SK-N-SH (cell line): ENCODE measurements at regions not wholly inside any gene's neighbourhood (a gene's known extent, or its start where the extent isn't known, plus 50 kb on each side); places are given as distances from the start of the nearest gene placed in this dataset.

Source experiments
- CTCF ChIA-PET: fragments of 300-600, 350-600 bp; formaldehyde crosslinking; extraction: SDS; loops from one replicate; lab custom pipeline; 2021; lab: Yijun Ruan, JAX
- POLR2A ChIA-PET: fragments of 350-600 bp; sonication (Branson Sonifier 250); formaldehyde crosslinking; extraction: SDS; loops from one replicate; lab custom pipeline; 2020; ENCODE audit warnings: antibody characterized with exemption, inconsistent platforms; lab: Yijun Ruan, JAX
- DNase-seq: peaks from one replicate; pipeline ENCODE4 v3.0.0; 2012
- H2AFZ ChIP-seq: fragments of 200-600 bp; sonication (generic); 2 replicates; pipeline ENCODE4 v1.8.1; 2016; ENCODE audit warnings: antibody characterized with exemption, mild to moderate bottlenecking, low read depth
- H3F3A ChIP-seq: fragments of 200-600 bp; sonication (generic); replicated peaks from 2 replicates; pipeline ENCODE3; 2016; ENCODE audit warnings: antibody characterized with exemption, mild to moderate bottlenecking; ENCODE audit not compliant: insufficient read depth
- H3K27ac ChIP-seq, 2 experiments: fragments of 200-500 bp in 1 of 2; fragments of 200-600 bp in 1 of 2; sonication (Bioruptor generic) in 1 of 2; sonication (generic), shearing (Covaris generic) in 1 of 2; 2 replicates each; pipeline versions ENCODE4 v1.5.1 to v1.6.1; 2014 to 2016; ENCODE audit warnings: low read depth in 2 of 2, inconsistent platforms in 1 of 2, low read length in 1 of 2, mild to moderate bottlenecking in 1 of 2, mixed read lengths in 1 of 2
- H3K27me3 ChIP-seq: fragments of 200-600 bp; sonication (generic), shearing (Covaris generic); 2 replicates; pipeline ENCODE4 v1.6.1; 2016; ENCODE audit warnings: mixed run types; ENCODE audit not compliant: insufficient read depth
- H3K36me3 ChIP-seq, 2 experiments: fragments of 200-500 bp in 1 of 2; fragments of 200-600 bp in 1 of 2; sonication (Bioruptor generic) in 1 of 2; sonication (generic) in 1 of 2; replicated peaks in 1 of 2; 2 replicates each; pipeline versions ENCODE3 to v1.5.1; 2014 to 2016; ENCODE audit warnings: low read length in 1 of 2, mild to moderate bottlenecking in 1 of 2; ENCODE audit not compliant: insufficient read depth in 2 of 2, control insufficient read depth in 1 of 2
- H3K4me1 ChIP-seq, 2 experiments: fragments of 200-500 bp in 1 of 2; fragments of 200-600 bp in 1 of 2; sonication (Bioruptor generic) in 1 of 2; sonication (generic), shearing (Covaris generic) in 1 of 2; 2 replicates each; pipeline versions ENCODE4 v1.5.1 to v1.6.1; 2014 to 2016; ENCODE audit warnings: low read depth in 1 of 2, low read length in 1 of 2, mixed run types in 1 of 2; ENCODE audit not compliant: insufficient read depth in 2 of 2, control insufficient read depth in 1 of 2
- H3K4me2 ChIP-seq: fragments of 200-600 bp; sonication (generic), shearing (Covaris generic); 2 replicates; pipeline ENCODE4 v1.6.1; 2017; ENCODE audit warnings: mixed run types
- H3K4me3 ChIP-seq, 2 experiments: fragments of 200-500 bp in 1 of 2; fragments of 200-600 bp in 1 of 2; sonication (Bioruptor generic) in 1 of 2; sonication (generic), shearing (Covaris generic) in 1 of 2; 2 replicates each; pipeline versions ENCODE4 v1.5.1 to v1.8.1; 2014 to 2016; ENCODE audit warnings: low read depth in 2 of 2, inconsistent platforms in 1 of 2, low read length in 1 of 2, mild to moderate bottlenecking in 1 of 2, mixed read lengths in 1 of 2, moderate library complexity in 1 of 2
- H3K79me2 ChIP-seq: fragments of 200-600 bp; sonication (generic); 2 replicates; pipeline ENCODE4 v1.8.1; 2017; ENCODE audit warnings: mild to moderate bottlenecking; ENCODE audit not compliant: insufficient read depth
- H3K9ac ChIP-seq: fragments of 200-600 bp; sonication (generic); 2 replicates; pipeline ENCODE4 v1.6.1; 2017; ENCODE audit warnings: mixed run types
- H3K9me2 ChIP-seq: fragments of 200-600 bp; sonication (generic); 2 replicates; pipeline ENCODE4 v1.6.1; 2017; ENCODE audit warnings: mixed run types
- H3K9me3 ChIP-seq: fragments of 200-600 bp; sonication (generic); 2 replicates; pipeline ENCODE4 v1.6.1; 2017; ENCODE audit warnings: mixed run types, mild to moderate bottlenecking, moderate library complexity
- H4K20me1 ChIP-seq: fragments of 200-600 bp; sonication (generic); 2 replicates; pipeline ENCODE4 v1.6.1; 2017; ENCODE audit warnings: mild to moderate bottlenecking, mixed run types; ENCODE audit not compliant: insufficient read depth
- CHD2 ChIP-seq: fragments of 150-350 bp; IDR thresholded peaks from 2 replicates; pipeline ENCODE4 v1.6.1; 2018; ENCODE audit warnings: low read length; ENCODE audit not compliant: partially characterized antibody
- CTCF ChIP-seq: fragments of 200-600 bp; sonication (generic); IDR thresholded peaks from 2 replicates; pipeline ENCODE4 v1.6.1; 2017; ENCODE audit warnings: antibody characterized with exemption, mild to moderate bottlenecking, moderate library complexity
- ELF1 ChIP-seq: IDR thresholded peaks from 2 replicates; pipeline ENCODE4 v1.4.0; 2012
- EP300 ChIP-seq, 2 experiments: IDR thresholded peaks; 2 replicates each; pipeline versions ENCODE4 v1.4.0 to v1.6.1; 2012; ENCODE audit warnings: borderline replicate concordance in 1 of 2, low read depth in 1 of 2, low read length in 1 of 2
- EZH2phosphoT487 ChIP-seq: fragments of 200-600 bp; sonication (generic); IDR thresholded peaks from 2 replicates; pipeline ENCODE4 v1.6.1; 2017; ENCODE audit warnings: low read depth, mixed run types, mild to moderate bottlenecking, antibody characterized with exemption, moderate library complexity, borderline replicate concordance
- FOSL2 ChIP-seq: IDR thresholded peaks from 2 replicates; pipeline ENCODE4 v1.4.0; 2012; ENCODE audit warnings: low read depth, mild to moderate bottlenecking, moderate library complexity, borderline replicate concordance
- FOXJ3 ChIP-seq: sonication (generic); formaldehyde crosslinking; IDR thresholded peaks from 2 replicates; pipeline ENCODE4 v1.5.1; 2020; ENCODE audit warnings: mild to moderate bottlenecking, missing genetic modification reagents
- FOXM1 ChIP-seq: IDR thresholded peaks from 2 replicates; pipeline ENCODE4 v1.4.0; 2012; ENCODE audit warnings: low read depth, mild to moderate bottlenecking
- GATA2 ChIP-seq: sonication (generic); formaldehyde crosslinking; IDR thresholded peaks from 2 replicates; pipeline ENCODE4 v1.5.0; 2020; ENCODE audit warnings: mild to moderate bottlenecking, missing genetic modification reagents
- MXI1 ChIP-seq: IDR thresholded peaks from 2 replicates; pipeline ENCODE4 v1.6.1; 2012; ENCODE audit warnings: mild to moderate bottlenecking, low read depth, low read length, improper control_type of control experiment
- NRF1 ChIP-seq: IDR thresholded peaks from 2 replicates; pipeline ENCODE4 v1.6.1; 2012; ENCODE audit warnings: low read depth, mild to moderate bottlenecking, low read length
- RCOR1 ChIP-seq: fragments of 150-350 bp; IDR thresholded peaks from 2 replicates; pipeline ENCODE4 v1.6.1; 2017; ENCODE audit warnings: antibody characterized with exemption, low read length
- RFX5 ChIP-seq: IDR thresholded peaks from 2 replicates; pipeline ENCODE4 v1.6.1; 2012; ENCODE audit warnings: mild to moderate bottlenecking, improper control_type of control experiment, low read length
- RXRA ChIP-seq: IDR thresholded peaks from 2 replicates; pipeline ENCODE4 v1.4.0; 2012; ENCODE audit warnings: low read depth, mild to moderate bottlenecking, borderline replicate concordance
- SMC3 ChIP-seq: IDR thresholded peaks from 2 replicates; pipeline ENCODE4 v1.6.1; 2012; ENCODE audit warnings: low read depth, low read length, improper control_type of control experiment
- TAF1 ChIP-seq: IDR thresholded peaks from 2 replicates; pipeline ENCODE4 v1.6.1; 2012; ENCODE audit warnings: low read depth, mild to moderate bottlenecking, low read length, moderate library complexity, borderline replicate concordance
- USF1 ChIP-seq: IDR thresholded peaks from 2 replicates; pipeline ENCODE4 v1.4.0; 2012; ENCODE audit warnings: low read depth, borderline replicate concordance
- WGBS: methylation state at CpG from one replicate; pipeline ENCODE4 v1.1.6; 2017; ENCODE audit warnings: low lambda C conversion rate; 5-methylcytosine and 5-hydroxymethylcytosine counted together
- TF ChIP-seq, protein P1 (sequence below): IDR thresholded peaks from 2 replicates; pipeline ENCODE4; 2012
- TF ChIP-seq, protein P2 (sequence below): fragments of 150-350 bp; IDR thresholded peaks from 2 replicates; pipeline ENCODE4 v1.6.1; 2017; ENCODE audit warnings: antibody characterized with exemption, low read length, low read depth, borderline replicate concordance
- TF ChIP-seq, protein P3 (sequence below): IDR thresholded peaks from 2 replicates; pipeline ENCODE4 v1.4.0; 2012; ENCODE audit warnings: low read depth

DNA sequence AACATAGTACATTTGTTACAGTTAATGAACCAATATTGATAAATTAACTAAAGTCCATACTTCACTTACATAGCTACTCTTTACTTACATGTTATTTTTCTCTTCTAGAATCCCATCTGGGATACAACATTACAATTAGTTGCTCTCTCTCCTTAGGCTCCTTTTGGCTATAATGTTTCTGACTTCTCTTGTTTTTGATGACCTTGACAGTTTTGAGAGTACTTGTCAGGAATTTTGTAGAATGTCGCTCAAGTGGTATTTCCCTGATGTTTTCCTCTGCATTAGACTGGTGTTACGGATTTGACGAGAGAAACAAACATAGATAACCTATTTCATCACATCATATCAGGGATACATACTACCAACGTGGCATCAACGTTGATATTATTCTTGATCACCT lies 925.4 kb upstream of the TMPRSS15 start:
- no peaks in the 10 kb centered on the region for H3K36me3 ChIP-seq
- H3K4me2 ChIP-seq = no peak overlapping the region
- no peak overlapping the region for H3K4me3 ChIP-seq
- H3K9me2 ChIP-seq = no peaks in the 10 kb centered on the region
- no peak for DNase-seq
- H3K9ac ChIP-seq = no peak overlapping the region
- H2AFZ ChIP-seq = no peak overlapping the region
- WGBS = 17% methylated on average over 5 of the region's 5 CpGs
- no peaks in the 10 kb centered on the region for H3K27me3 ChIP-seq
- H4K20me1 ChIP-seq = no peaks in the 10 kb centered on the region
- no peaks in the 10 kb centered on the region for H3F3A ChIP-seq
- TF ChIP-seq TAF1 = no peak
- TF ChIP-seq, protein P1, sequence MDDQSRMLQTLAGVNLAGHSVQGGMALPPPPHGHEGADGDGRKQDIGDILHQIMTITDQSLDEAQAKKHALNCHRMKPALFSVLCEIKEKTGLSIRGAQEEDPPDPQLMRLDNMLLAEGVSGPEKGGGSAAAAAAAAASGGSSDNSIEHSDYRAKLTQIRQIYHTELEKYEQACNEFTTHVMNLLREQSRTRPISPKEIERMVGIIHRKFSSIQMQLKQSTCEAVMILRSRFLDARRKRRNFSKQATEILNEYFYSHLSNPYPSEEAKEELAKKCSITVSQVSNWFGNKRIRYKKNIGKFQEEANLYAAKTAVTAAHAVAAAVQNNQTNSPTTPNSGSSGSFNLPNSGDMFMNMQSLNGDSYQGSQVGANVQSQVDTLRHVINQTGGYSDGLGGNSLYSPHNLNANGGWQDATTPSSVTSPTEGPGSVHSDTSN = no peak
- TF ChIP-seq RXRA = no peak
- TF ChIP-seq RFX5 = no peak
- TF ChIP-seq, protein P2, sequence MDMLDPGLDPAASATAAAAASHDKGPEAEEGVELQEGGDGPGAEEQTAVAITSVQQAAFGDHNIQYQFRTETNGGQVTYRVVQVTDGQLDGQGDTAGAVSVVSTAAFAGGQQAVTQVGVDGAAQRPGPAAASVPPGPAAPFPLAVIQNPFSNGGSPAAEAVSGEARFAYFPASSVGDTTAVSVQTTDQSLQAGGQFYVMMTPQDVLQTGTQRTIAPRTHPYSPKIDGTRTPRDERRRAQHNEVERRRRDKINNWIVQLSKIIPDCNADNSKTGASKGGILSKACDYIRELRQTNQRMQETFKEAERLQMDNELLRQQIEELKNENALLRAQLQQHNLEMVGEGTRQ = no peak
- no peak for TF ChIP-seq SMC3
- TF ChIP-seq EP300 (IDR thresholded peaks at IDR 0.05; ENCODE audit: borderline replicate concordance in 1 of 2, low read depth in 1 of 2, low read length in 1 of 2) = no peak
- no peak overlapping the region for H3K27ac ChIP-seq
- POLR2A ChIA-PET = no interaction called here
- H3K9me3 ChIP-seq = no peaks in the 10 kb centered on the region
- CTCF ChIA-PET = no interaction called here
- no peaks in the 10 kb centered on the region for H3K4me1 ChIP-seq
- no peaks in the 10 kb centered on the region for H3K79me2 ChIP-seq

DNA sequence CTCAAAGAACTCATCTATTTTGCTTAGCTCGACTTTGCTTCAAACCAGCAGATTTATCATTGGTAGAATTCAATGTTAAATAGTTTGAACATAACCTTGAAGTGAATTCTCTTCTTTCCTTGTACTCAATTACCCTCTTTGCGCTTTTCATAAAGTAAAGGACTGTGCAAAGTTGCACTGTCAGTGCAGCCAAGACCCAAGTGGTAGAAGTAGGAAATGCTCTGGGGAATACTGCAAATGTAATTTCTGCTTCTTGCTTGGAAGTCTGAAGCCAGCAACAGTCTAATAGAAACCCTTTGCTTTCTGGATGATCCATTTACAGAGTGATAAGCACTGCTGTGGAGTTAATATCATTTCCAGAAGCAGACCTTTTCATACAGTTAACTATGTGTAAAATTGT lies 936.7 kb upstream of the TMPRSS15 start:
- WGBS = 6% methylated on average over 2 of the region's 2 CpGs
- ChIA-PET POLR2A (no interaction called here), CTCF (no interaction called here)
- no peak overlapping the region for H3K9ac ChIP-seq
- H3K79me2 ChIP-seq = no peaks in the 10 kb centered on the region
- no peaks in the 10 kb centered on the region for H4K20me1 ChIP-seq
- H3K36me3 ChIP-seq = no peaks in the 10 kb centered on the region
- H3F3A ChIP-seq = no peaks in the 10 kb centered on the region
- H3K4me3 ChIP-seq = no peak overlapping the region
- no peak overlapping the region for H3K27ac ChIP-seq
- no peak for TF ChIP-seq ELF1
- no peak for TF ChIP-seq GATA2
- TF ChIP-seq, protein P3, sequence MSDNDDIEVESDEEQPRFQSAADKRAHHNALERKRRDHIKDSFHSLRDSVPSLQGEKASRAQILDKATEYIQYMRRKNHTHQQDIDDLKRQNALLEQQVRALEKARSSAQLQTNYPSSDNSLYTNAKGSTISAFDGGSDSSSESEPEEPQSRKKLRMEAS = no peak
- TF ChIP-seq USF1 = no peak
- TF ChIP-seq NRF1 = no peak
- no peak for TF ChIP-seq FOXJ3
- TF ChIP-seq EZH2phosphoT487 = no peak
- no peak for TF ChIP-seq FOSL2
- no peak for TF ChIP-seq FOXM1
- no peak for TF ChIP-seq RCOR1
- TF ChIP-seq EP300 (IDR thresholded peaks at IDR 0.05; ENCODE audit: borderline replicate concordance in 1 of 2, low read depth in 1 of 2, low read length in 1 of 2) = no peak
- no peak for TF ChIP-seq CHD2
- no peak for TF ChIP-seq RFX5
- no peak for TF ChIP-seq CTCF
- no peak for TF ChIP-seq TAF1
- TF ChIP-seq MXI1 = no peak
- TF ChIP-seq RXRA = no peak
- no peak overlapping the region for H3K4me2 ChIP-seq
- no peak overlapping the region for H2AFZ ChIP-seq
- H3K9me3 ChIP-seq = no peaks in the 10 kb centered on the region
- DNase-seq = no peak
- H3K27me3 ChIP-seq = no peaks in the 10 kb centered on the region
- H3K9me2 ChIP-seq = no peaks in the 10 kb centered on the region
- no peaks in the 10 kb centered on the region for H3K4me1 ChIP-seq
